MM.1S (cell line): ENCODE measurements at regions not wholly inside any gene's neighbourhood (a gene's known extent, or its start where the extent isn't known, plus 50 kb on each side); places are given as distances from the start of the nearest gene placed in this dataset.

Experiments
- DNase-seq: peaks from one replicate; pipeline ENCODE4 v3.0.0-alpha.2; 2015
- H2AFZ ChIP-seq: fragments of 300-600 bp; sonication (generic); 2 replicates; pipeline ENCODE4 v1.6.0; 2016; ENCODE audit warnings: antibody characterized with exemption, low read length
- H3F3A ChIP-seq: fragments of 300-600 bp; sonication (generic); 2 replicates; pipeline ENCODE4 v1.6.1; 2016; ENCODE audit warnings: mild to moderate bottlenecking, antibody characterized with exemption, low read length, moderate library complexity, mixed read lengths; ENCODE audit not compliant: insufficient read depth
- H3K27ac ChIP-seq: fragments of 300-600 bp; sonication (generic); 2 replicates; pipeline ENCODE4 v1.5.1; 2016; ENCODE audit warnings: mild to moderate bottlenecking, low read length
- H3K27me3 ChIP-seq: fragments of 300-600 bp; sonication (generic); replicated peaks from 2 replicates; pipeline ENCODE4 v1.6.0; 2016; ENCODE audit warnings: low read length; ENCODE audit not compliant: insufficient read depth
- H3K36me3 ChIP-seq: fragments of 300-600 bp; sonication (generic); replicated peaks from 2 replicates; pipeline ENCODE4 v1.6.1; 2016; ENCODE audit warnings: mild to moderate bottlenecking, low read length, mixed read lengths; ENCODE audit not compliant: insufficient read depth
- H3K4me1 ChIP-seq: fragments of 300-600 bp; sonication (generic); 2 replicates; pipeline ENCODE4 v1.6.1; 2016; ENCODE audit warnings: low read length, mixed read lengths
- H3K4me2 ChIP-seq: fragments of 300-600 bp; sonication (generic); 2 replicates; pipeline ENCODE4 v1.6.0; 2016; ENCODE audit warnings: low read depth, low read length
- H3K4me3 ChIP-seq: fragments of 300-600 bp; sonication (generic); 2 replicates; pipeline ENCODE4 v1.5.1; 2016; ENCODE audit warnings: low read length, mixed read lengths
- H3K79me2 ChIP-seq: fragments of 300-600 bp; sonication (generic); 2 replicates; pipeline ENCODE4 v1.6.1; 2016; ENCODE audit warnings: mixed run types, low read length, mixed read lengths
- H3K9ac ChIP-seq: fragments of 300-600 bp; sonication (generic); 2 replicates; pipeline ENCODE4 v1.6.1; 2016; ENCODE audit warnings: low read length, mixed read lengths
- H3K9me2 ChIP-seq: fragments of 300-600 bp; sonication (generic); replicated peaks from 2 replicates; pipeline ENCODE4 v1.6.1; 2016; ENCODE audit warnings: mild to moderate bottlenecking, low read length, mixed read lengths; ENCODE audit not compliant: insufficient read depth
- H3K9me3 ChIP-seq: fragments of 300-600 bp; sonication (generic); replicated peaks from 2 replicates; pipeline ENCODE4 v1.6.1; 2016; ENCODE audit warnings: mild to moderate bottlenecking, low read length, mixed read lengths; ENCODE audit not compliant: insufficient read depth
- H4K20me1 ChIP-seq: fragments of 300-600 bp; sonication (generic); 2 replicates; pipeline ENCODE4 v1.6.1; 2016; ENCODE audit warnings: mild to moderate bottlenecking, low read length, moderate library complexity, mixed read lengths; ENCODE audit not compliant: insufficient read depth
- CTCF ChIP-seq: fragments of 300-600 bp; sonication (generic); IDR thresholded peaks from 2 replicates; pipeline ENCODE4 v1.5.1; 2016; ENCODE audit warnings: antibody characterized with exemption, low read length, mixed read lengths
- EZH2 ChIP-seq: fragments of 300-600 bp; sonication (generic); optimal IDR thresholded peaks from 2 replicates; pipeline ENCODE3; 2017; ENCODE audit warnings: low read depth, mild to moderate bottlenecking, antibody characterized with exemption, low read length, mixed read lengths
- EZH2phosphoT487 ChIP-seq: fragments of 300-600 bp; sonication (generic); IDR thresholded peaks from 2 replicates; pipeline ENCODE4 v1.6.1; 2018; ENCODE audit warnings: antibody characterized with exemption, low read length

GRCh38 chr16:13342675-13343074 lies 441.3 kb downstream of the SHISA9 start:
- H3K27ac ChIP-seq, result no peak overlapping the region
- H3K9me3 ChIP-seq, result no peaks in the 10 kb centered on the region
- H3K36me3 ChIP-seq, result no peaks in the 10 kb centered on the region
- no peaks in the 10 kb centered on the region for H3K27me3 ChIP-seq
- H3K9me2 ChIP-seq, result no peaks in the 10 kb centered on the region
- no peak for DNase-seq
- no peaks in the 10 kb centered on the region for H3K79me2 ChIP-seq
- no peaks in the 10 kb centered on the region for H4K20me1 ChIP-seq
- no peaks in the 10 kb centered on the region for H3F3A ChIP-seq
- H2AFZ ChIP-seq, result no peak overlapping the region
- no peak overlapping the region for H3K4me2 ChIP-seq
- TF ChIP-seq EZH2 (no peak), CTCF (no peak), EZH2phosphoT487 (no peak)
- H3K9ac ChIP-seq, result no peak overlapping the region
- H3K4me3 ChIP-seq, result no peak overlapping the region
- no peaks in the 10 kb centered on the region for H3K4me1 ChIP-seq

- Histone ChIP-seq H3F3A (no peaks in the 10 kb centered on the region), H3K4me1 (no peaks in the 10 kb centered on the region), H3K79me2 (no peaks in the 10 kb centered on the region), H4K20me1 (no peaks in the 10 kb centered on the region), H3K9me3 (no peaks in the 10 kb centered on the region), H3K9ac (no peak overlapping the region), H3K4me2 (no peak overlapping the region), H3K4me3 (no peak overlapping the region), H3K9me2 (no peaks in the 10 kb centered on the region), H3K27ac (no peak overlapping the region), H3K27me3 (no peaks in the 10 kb centered on the region), H3K36me3 (no peaks in the 10 kb centered on the region), H2AFZ (no peak overlapping the region)
- TF ChIP-seq EZH2 (no peak), CTCF (no peak), EZH2phosphoT487 (no peak)
- DNase-seq, result no peak
Observed at GRCh38 chr16:13344001-13344400, 442.6 kb downstream of the SHISA9 start.

- Histone ChIP-seq H3K27me3 (no peaks in the 10 kb centered on the region), H3K4me1 (no peaks in the 10 kb centered on the region), H3K27ac (no peak overlapping the region), H2AFZ (no peak overlapping the region), H3K4me2 (no peak overlapping the region), H4K20me1 (no peaks in the 10 kb centered on the region), H3K4me3 (no peak overlapping the region), H3K9me3 (no peaks in the 10 kb centered on the region), H3K79me2 (no peaks in the 10 kb centered on the region), H3K36me3 (no peaks in the 10 kb centered on the region), H3F3A (no peaks in the 10 kb centered on the region), H3K9me2 (no peaks in the 10 kb centered on the region), H3K9ac (no peak overlapping the region)
- no peak for DNase-seq
- TF ChIP-seq EZH2 (no peak), CTCF (no peak), EZH2phosphoT487 (no peak)
Observed at GRCh38 chr16:13348416-13348815, 447.0 kb downstream of the SHISA9 start.

- H3K4me1 ChIP-seq, result no peaks in the 10 kb centered on the region
- H3K9me3 ChIP-seq, result no peaks in the 10 kb centered on the region
- no peak for DNase-seq
Observed at GRCh38 chr16:13350000-13350399, 448.6 kb downstream of the SHISA9 start.

More at GRCh38 chr16:13350000-13350399, 448.6 kb downstream of the SHISA9 start:
- Histone ChIP-seq H3K27me3 (no peaks in the 10 kb centered on the region), H3K27ac (no peak overlapping the region), H3K4me2 (no peak overlapping the region), H3K79me2 (no peaks in the 10 kb centered on the region), H2AFZ (no peak overlapping the region), H3F3A (no peaks in the 10 kb centered on the region), H4K20me1 (no peaks in the 10 kb centered on the region), H3K9me2 (no peaks in the 10 kb centered on the region), H3K4me3 (no peak overlapping the region), H3K36me3 (no peaks in the 10 kb centered on the region), H3K9ac (no peak overlapping the region)
- TF ChIP-seq CTCF, result no peak
- no peak for TF ChIP-seq EZH2
- TF ChIP-seq EZH2phosphoT487, result no peak
